SK-N-SH treated with all-trans-retinoic acid at 6 μM for 48 hours (cell line): ENCODE measurements at regions not wholly inside any gene's neighbourhood (a gene's known extent, or its start where the extent isn't known, plus 50 kb on each side); places are given as distances from the start of the nearest gene placed in this dataset.

Source experiments
- ATAC-seq: fragments of 200-7000 bp; cut with Tn5 transposase; 3 replicates; pipeline ENCODE4 v1.9.1; 2020; ENCODE audit warnings: mild to moderate bottlenecking, moderate library complexity
- ARNTL ChIP-seq: fragments of 450-650 bp; formaldehyde crosslinking; IDR thresholded peaks from 2 replicates; pipeline ENCODE4 v1.5.0; 2020; ENCODE audit warnings: low read depth, mild to moderate bottlenecking, moderate library complexity, borderline replicate concordance
- BACH2 ChIP-seq: fragments of 250-450 bp; sonication (Bioruptor Pico); IDR thresholded peaks from 2 replicates; pipeline ENCODE4 v1.9.0; 2021; ENCODE audit warnings: mild to moderate bottlenecking, borderline replicate concordance
- CREB5 ChIP-seq: fragments of 250-450 bp; sonication (Bioruptor Pico); IDR thresholded peaks from 2 replicates; pipeline ENCODE4 v1.5.1; 2020; ENCODE audit warnings: low read depth, mild to moderate bottlenecking, moderate library complexity
- CSDC2 ChIP-seq: fragments of 250-450 bp; sonication (Bioruptor Pico); IDR thresholded peaks from 2 replicates; pipeline ENCODE4 v1.5.0; 2020; ENCODE audit warnings: mild to moderate bottlenecking, moderate library complexity
- CSRNP3 ChIP-seq: fragments of 250-450 bp; sonication (Bioruptor Pico); IDR thresholded peaks from 2 replicates; pipeline ENCODE4 v1.5.1; 2021; ENCODE audit warnings: mild to moderate bottlenecking, moderate library complexity
- ESRRG ChIP-seq: fragments of 250-450 bp; sonication (Bioruptor Pico); IDR thresholded peaks from 2 replicates; pipeline ENCODE4 v1.6.1; 2021; ENCODE audit warnings: mild to moderate bottlenecking
- GLIS3 ChIP-seq: fragments of 250-450 bp; sonication (Bioruptor Pico); IDR thresholded peaks from 2 replicates; pipeline ENCODE4 v1.5.0; 2020; ENCODE audit warnings: mild to moderate bottlenecking, moderate library complexity
- ISL1 ChIP-seq: fragments of 250-450 bp; sonication (Bioruptor Pico); IDR thresholded peaks from 2 replicates; pipeline ENCODE4 v2.1.2; 2022; ENCODE audit warnings: mild to moderate bottlenecking, moderate library complexity
- OSR1 ChIP-seq: fragments of 250-450 bp; sonication (Bioruptor Pico); IDR thresholded peaks from 2 replicates; pipeline ENCODE4 v1.8.0; 2022; ENCODE audit warnings: moderate library complexity, mild to moderate bottlenecking, inconsistent platforms
- POU6F1 ChIP-seq: fragments of 250-450 bp; sonication (Bioruptor Pico); IDR thresholded peaks from 2 replicates; pipeline ENCODE4 v1.8.0; 2021; ENCODE audit warnings: low read depth, mild to moderate bottlenecking, moderate library complexity, borderline replicate concordance
- RARB ChIP-seq: fragments of 250-450 bp; sonication (Bioruptor Pico); IDR thresholded peaks from 2 replicates; pipeline ENCODE4 v1.8.0; 2021; ENCODE audit warnings: mild to moderate bottlenecking, moderate library complexity
- SNAI2 ChIP-seq: fragments of 250-450 bp; sonication (Bioruptor Pico); IDR thresholded peaks from 2 replicates; pipeline ENCODE4 v1.5.0; 2020; ENCODE audit warnings: mild to moderate bottlenecking, moderate library complexity
- TCF4 ChIP-seq: fragments of 250-450 bp; sonication (Bioruptor Pico); IDR thresholded peaks from 2 replicates; pipeline ENCODE4 v1.8.0; 2021; ENCODE audit warnings: mild to moderate bottlenecking, moderate library complexity, borderline replicate concordance
- TOX ChIP-seq: fragments of 250-450 bp; sonication (Bioruptor Pico); IDR thresholded peaks from 2 replicates; pipeline ENCODE4 v1.8.0; 2021; ENCODE audit warnings: mild to moderate bottlenecking, moderate library complexity, borderline replicate concordance
- ZC3H10 ChIP-seq: fragments of 250-450 bp; sonication (Bioruptor Pico); IDR thresholded peaks from 2 replicates; pipeline ENCODE4 v1.5.1; 2021; ENCODE audit warnings: mild to moderate bottlenecking, moderate library complexity
- ZFP3 ChIP-seq: fragments of 250-450 bp; sonication (Bioruptor Pico); IDR thresholded peaks from 2 replicates; pipeline ENCODE4 v1.5.0; 2020; ENCODE audit warnings: mild to moderate bottlenecking, moderate library complexity
- ZFP30 ChIP-seq: fragments of 450-650 bp; formaldehyde crosslinking; IDR thresholded peaks from 2 replicates; pipeline ENCODE4 v1.5.0; 2022; ENCODE audit warnings: mild to moderate bottlenecking, moderate library complexity
- ZNF565 ChIP-seq: fragments of 450-650 bp; formaldehyde crosslinking; conservative IDR thresholded peaks from 2 replicates; pipeline ENCODE4 v1.5.0; 2020; ENCODE audit warnings: low read depth, mild to moderate bottlenecking, moderate library complexity
- ZNF70 ChIP-seq: fragments of 450-650 bp; formaldehyde crosslinking; IDR thresholded peaks from 2 replicates; pipeline ENCODE4 v1.5.0; 2020; ENCODE audit warnings: mild to moderate bottlenecking, moderate library complexity
- ZNF8 ChIP-seq: fragments of 450-650 bp; formaldehyde crosslinking; IDR thresholded peaks from 2 replicates; pipeline ENCODE4 v1.5.0; 2020; ENCODE audit warnings: mild to moderate bottlenecking, moderate library complexity
- TF ChIP-seq, protein P1 (sequence below): fragments of 250-450 bp; sonication (Bioruptor Pico); IDR thresholded peaks from 2 replicates; pipeline ENCODE4 v1.8.0; 2020; ENCODE audit warnings: mild to moderate bottlenecking, moderate library complexity, borderline replicate concordance
- TF ChIP-seq, protein P2 (sequence below): fragments of 250-450 bp; sonication (Bioruptor Pico); IDR thresholded peaks from 2 replicates; pipeline ENCODE4 v1.5.0; 2020; ENCODE audit warnings: mild to moderate bottlenecking, moderate library complexity

DNA sequence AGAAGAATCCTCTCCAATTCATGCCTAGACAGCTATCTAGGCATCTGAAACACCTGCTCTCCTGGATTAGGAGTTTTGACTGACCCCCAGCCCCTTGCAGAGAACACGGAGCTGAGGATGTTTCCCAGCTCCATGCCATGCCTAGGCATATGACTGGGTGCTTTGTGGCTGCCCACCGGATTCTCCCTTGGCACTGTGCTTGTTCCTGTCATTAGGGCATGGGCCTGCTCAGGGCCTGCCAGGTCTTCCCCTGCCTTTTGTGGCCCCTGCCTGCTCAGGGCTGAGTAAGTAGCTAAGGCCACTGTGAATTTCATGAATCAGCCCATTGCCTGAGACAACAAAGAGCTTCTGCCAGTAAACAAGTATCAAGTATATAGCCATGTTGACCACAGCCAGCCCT lies 867.4 kb downstream of the TECRL start:
- TF ChIP-seq ARNTL (CRISPR knock-in tag) = no peak
- TF ChIP-seq CSRNP3 (CRISPR knock-in tag) = no peak
- TF ChIP-seq CREB5 (CRISPR knock-in tag) = no peak
- no peak for TF ChIP-seq GLIS3 (CRISPR knock-in tag)
- TF ChIP-seq, protein P1, sequence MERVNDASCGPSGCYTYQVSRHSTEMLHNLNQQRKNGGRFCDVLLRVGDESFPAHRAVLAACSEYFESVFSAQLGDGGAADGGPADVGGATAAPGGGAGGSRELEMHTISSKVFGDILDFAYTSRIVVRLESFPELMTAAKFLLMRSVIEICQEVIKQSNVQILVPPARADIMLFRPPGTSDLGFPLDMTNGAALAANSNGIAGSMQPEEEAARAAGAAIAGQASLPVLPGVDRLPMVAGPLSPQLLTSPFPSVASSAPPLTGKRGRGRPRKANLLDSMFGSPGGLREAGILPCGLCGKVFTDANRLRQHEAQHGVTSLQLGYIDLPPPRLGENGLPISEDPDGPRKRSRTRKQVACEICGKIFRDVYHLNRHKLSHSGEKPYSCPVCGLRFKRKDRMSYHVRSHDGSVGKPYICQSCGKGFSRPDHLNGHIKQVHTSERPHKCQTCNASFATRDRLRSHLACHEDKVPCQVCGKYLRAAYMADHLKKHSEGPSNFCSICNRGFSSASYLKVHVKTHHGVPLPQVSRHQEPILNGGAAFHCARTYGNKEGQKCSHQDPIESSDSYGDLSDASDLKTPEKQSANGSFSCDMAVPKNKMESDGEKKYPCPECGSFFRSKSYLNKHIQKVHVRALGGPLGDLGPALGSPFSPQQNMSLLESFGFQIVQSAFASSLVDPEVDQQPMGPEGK (CRISPR knock-in tag) = no peak
- no peak for TF ChIP-seq ESRRG (CRISPR knock-in tag)
- no peak for TF ChIP-seq ISL1 (CRISPR knock-in tag)
- TF ChIP-seq ZNF70 (CRISPR knock-in tag) = no peak
- no peak for TF ChIP-seq ZFP30 (CRISPR knock-in tag)
- TF ChIP-seq RARB (CRISPR knock-in tag) = no peak
- no peak for TF ChIP-seq TOX (CRISPR knock-in tag)
- TF ChIP-seq TCF4 (CRISPR knock-in tag) = no peak
- no peak for TF ChIP-seq ZNF8 (CRISPR knock-in tag)
- TF ChIP-seq, protein P2, sequence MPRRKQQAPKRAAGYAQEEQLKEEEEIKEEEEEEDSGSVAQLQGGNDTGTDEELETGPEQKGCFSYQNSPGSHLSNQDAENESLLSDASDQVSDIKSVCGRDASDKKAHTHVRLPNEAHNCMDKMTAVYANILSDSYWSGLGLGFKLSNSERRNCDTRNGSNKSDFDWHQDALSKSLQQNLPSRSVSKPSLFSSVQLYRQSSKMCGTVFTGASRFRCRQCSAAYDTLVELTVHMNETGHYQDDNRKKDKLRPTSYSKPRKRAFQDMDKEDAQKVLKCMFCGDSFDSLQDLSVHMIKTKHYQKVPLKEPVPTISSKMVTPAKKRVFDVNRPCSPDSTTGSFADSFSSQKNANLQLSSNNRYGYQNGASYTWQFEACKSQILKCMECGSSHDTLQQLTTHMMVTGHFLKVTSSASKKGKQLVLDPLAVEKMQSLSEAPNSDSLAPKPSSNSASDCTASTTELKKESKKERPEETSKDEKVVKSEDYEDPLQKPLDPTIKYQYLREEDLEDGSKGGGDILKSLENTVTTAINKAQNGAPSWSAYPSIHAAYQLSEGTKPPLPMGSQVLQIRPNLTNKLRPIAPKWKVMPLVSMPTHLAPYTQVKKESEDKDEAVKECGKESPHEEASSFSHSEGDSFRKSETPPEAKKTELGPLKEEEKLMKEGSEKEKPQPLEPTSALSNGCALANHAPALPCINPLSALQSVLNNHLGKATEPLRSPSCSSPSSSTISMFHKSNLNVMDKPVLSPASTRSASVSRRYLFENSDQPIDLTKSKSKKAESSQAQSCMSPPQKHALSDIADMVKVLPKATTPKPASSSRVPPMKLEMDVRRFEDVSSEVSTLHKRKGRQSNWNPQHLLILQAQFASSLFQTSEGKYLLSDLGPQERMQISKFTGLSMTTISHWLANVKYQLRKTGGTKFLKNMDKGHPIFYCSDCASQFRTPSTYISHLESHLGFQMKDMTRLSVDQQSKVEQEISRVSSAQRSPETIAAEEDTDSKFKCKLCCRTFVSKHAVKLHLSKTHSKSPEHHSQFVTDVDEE (CRISPR knock-in tag) = no peak
- TF ChIP-seq SNAI2 = no peak
- TF ChIP-seq ZFP3 = no peak
- TF ChIP-seq ZC3H10 (CRISPR knock-in tag) = no peak
- no peak for TF ChIP-seq OSR1 (CRISPR knock-in tag)
- no peak for TF ChIP-seq CSDC2 (CRISPR knock-in tag)
- TF ChIP-seq POU6F1 (CRISPR knock-in tag) = no peak

DNA sequence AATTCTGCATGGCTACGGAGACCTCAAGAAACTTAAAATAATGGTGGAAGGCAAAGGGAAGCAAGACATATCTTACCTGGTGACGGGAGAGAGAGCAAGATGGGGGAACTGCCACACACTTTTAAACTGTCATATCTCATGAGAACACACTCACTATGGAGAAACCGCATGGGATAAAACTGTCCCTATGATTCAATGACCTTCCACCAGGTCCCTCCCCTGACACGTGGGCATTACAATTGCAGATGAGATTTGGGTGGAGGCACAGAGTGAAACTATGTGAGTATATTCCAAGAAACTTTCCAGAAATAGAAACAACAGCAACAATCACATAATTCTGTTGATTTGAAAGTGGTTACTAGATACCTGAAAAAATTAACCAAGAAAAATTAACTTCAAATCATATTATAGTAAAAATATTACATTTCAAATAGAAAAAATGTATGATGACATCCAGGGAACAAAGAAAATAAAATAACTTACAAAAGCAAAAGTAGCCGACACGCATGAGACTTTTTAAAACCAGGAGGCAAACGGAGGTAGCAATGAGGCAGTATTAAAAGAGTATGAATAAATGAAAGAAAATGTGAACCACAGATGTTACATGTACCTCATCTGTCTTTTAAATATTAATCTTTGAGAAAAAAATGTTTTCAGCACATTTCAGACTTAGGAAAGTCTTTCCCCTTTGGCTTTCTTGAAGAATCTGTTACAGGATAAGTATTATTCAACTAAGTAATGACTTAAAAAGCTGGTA lies 879.5 kb downstream of the TECRL start:
- ATAC-seq = no peak
- no peak for TF ChIP-seq RARB (CRISPR knock-in tag)
- TF ChIP-seq ESRRG (CRISPR knock-in tag) = no peak
- TF ChIP-seq CSDC2 (CRISPR knock-in tag) = no peak
- no peak for TF ChIP-seq ZFP30 (CRISPR knock-in tag)
- no peak for TF ChIP-seq ZNF8 (CRISPR knock-in tag)
- TF ChIP-seq ZNF70 (CRISPR knock-in tag) = no peak
- TF ChIP-seq CSRNP3 (CRISPR knock-in tag) = no peak
- TF ChIP-seq, protein P2 (CRISPR knock-in tag) = no peak
- TF ChIP-seq BACH2 (CRISPR knock-in tag) = no peak
- no peak for TF ChIP-seq TOX (CRISPR knock-in tag)
- TF ChIP-seq ISL1 (CRISPR knock-in tag) = no peak
- TF ChIP-seq CREB5 (CRISPR knock-in tag) = no peak
- TF ChIP-seq ZC3H10 (CRISPR knock-in tag) = no peak
- no peak for TF ChIP-seq OSR1 (CRISPR knock-in tag)
- TF ChIP-seq ARNTL (CRISPR knock-in tag) = no peak
- no peak for TF ChIP-seq ZNF565
- TF ChIP-seq SNAI2 = no peak
- TF ChIP-seq ZFP3 = no peak

More for the DNA sequence above, 867.4 kb downstream of the TECRL start:
- no peak for ATAC-seq
